Stimulated activated CD8-positive, alpha-beta memory T cell treated with anti-CD3 and anti-CD28 coated beads, Interleukin-4, amount 100 ng/mL, for 24 hours (primary cell): ENCODE measurements at regions not wholly inside any gene's neighbourhood (a gene's known extent, or its start where the extent isn't known, plus 50 kb on each side); places are given as distances from the start of the nearest gene placed in this dataset.
"Not testable (repeated sequence)": the region's sequence is repeated elsewhere in the genome, so short reads cannot be mapped to it uniquely, and the experiment has no call there.

Experiments
- DNase-seq: peaks from one replicate; pipeline ENCODE4 v3.0.0-alpha.2; 2020; ENCODE audit warnings: low read depth

- DNase-seq: no peak
Observed at GRCh38 chr21:35568643-35569042, 491.7 kb downstream of the SETD4 start.

- DNase-seq: no peak
Observed at GRCh38 chr21:35566874-35567273, 493.5 kb downstream of the SETD4 start.

- no peak for DNase-seq
Observed at GRCh38 chr21:35565204-35565611, 495.1 kb downstream of the SETD4 start.

GRCh38 chr21:35563885-35564451, 496.4 kb downstream of the SETD4 start:
- no peak for DNase-seq

GRCh38 chr21:35562876-35563275, 497.4 kb downstream of the SETD4 start:
- DNase-seq: no peak

GRCh38 chr21:35561116-35561515, 499.2 kb downstream of the SETD4 start:
- no peak for DNase-seq

GRCh38 chr21:35559829-35560225, 500.5 kb downstream of the SETD4 start:
- no peak for DNase-seq

GRCh38 chr21:35559128-35559828, 501.0 kb downstream of the SETD4 start:
- no peak for DNase-seq

GRCh38 chr21:35556536-35556935, 503.8 kb downstream of the SETD4 start:
- no peak for DNase-seq

- DNase-seq: not testable (repeated sequence)
Observed at GRCh38 chr21:35552483-35552882, 503.4 kb upstream of the RUNX1 start.

- DNase-seq: no peak
Observed at GRCh38 chr21:35548904-35549615, 500.0 kb upstream of the RUNX1 start.

- DNase-seq: no peak
Observed at GRCh38 chr21:35547946-35548774, 499.1 kb upstream of the RUNX1 start.

- DNase-seq: no peak
Observed at GRCh38 chr21:35543746-35544145, 494.6 kb upstream of the RUNX1 start.

- DNase-seq: no peak
Observed at GRCh38 chr21:35540950-35541638, 492.0 kb upstream of the RUNX1 start.

GRCh38 chr21:35538386-35538785, 489.3 kb upstream of the RUNX1 start:
- DNase-seq: no peak

- DNase-seq: no peak
Observed at GRCh38 chr21:35537604-35538003, 488.5 kb upstream of the RUNX1 start.

- no peak for DNase-seq
Observed at GRCh38 chr21:35533893-35534292, 484.8 kb upstream of the RUNX1 start.

GRCh38 chr21:35530766-35531165, 481.7 kb upstream of the RUNX1 start:
- DNase-seq: no peak

- DNase-seq: no peak
Observed at GRCh38 chr21:35529171-35529863, 480.2 kb upstream of the RUNX1 start.

GRCh38 chr21:35528116-35529042, 479.3 kb upstream of the RUNX1 start:
- peak; percentile 16 for DNase-seq
